GM19395 (cell line): ENCODE measurements at regions not wholly inside any gene's neighbourhood (a gene's known extent, or its start where the extent isn't known, plus 50 kb on each side); places are given as distances from the start of the nearest gene placed in this dataset.

Source experiments
- ATAC-seq: cut with Tn5 transposase; IDR thresholded peaks from one replicate; pipeline ENCODE4 v1.9.1; 2021; ENCODE audit warnings: mild to moderate bottlenecking, moderate library complexity; ENCODE audit not compliant: unreplicated experiment

DNA sequence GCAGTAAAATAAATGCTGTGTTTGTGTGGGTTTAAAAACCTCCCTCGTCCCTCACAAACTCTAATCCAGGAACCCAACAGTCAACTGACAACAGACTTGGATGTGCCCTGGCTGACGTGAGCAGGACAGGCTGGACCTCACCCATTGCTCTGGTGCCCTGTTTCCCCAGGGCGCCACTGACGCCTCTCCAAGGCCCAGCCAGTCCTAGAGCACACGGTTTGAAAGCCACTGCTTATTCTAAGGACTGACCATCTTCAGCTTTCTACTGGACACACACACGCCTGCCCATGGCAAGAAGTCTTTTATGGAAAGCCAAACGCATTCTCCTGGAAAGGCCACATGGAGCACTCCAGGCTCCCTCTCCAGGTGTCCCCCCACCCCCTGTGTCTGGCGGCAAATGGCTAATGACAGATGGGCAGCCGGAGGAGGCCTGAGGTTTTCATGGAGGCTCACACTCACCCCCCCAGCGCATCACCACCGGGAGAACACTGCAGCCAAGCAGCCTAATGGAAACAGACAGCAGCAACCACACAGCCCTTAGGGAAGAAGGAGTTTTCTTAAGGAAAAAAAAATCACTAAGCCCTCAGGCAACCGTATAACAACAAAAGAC lies 319.2 kb downstream of the SOX9 start:
- ATAC-seq = no peak

GRCh38 chr17:72440961-72441360 lies 320.1 kb downstream of the SOX9 start:
- no peak for ATAC-seq

DNA sequence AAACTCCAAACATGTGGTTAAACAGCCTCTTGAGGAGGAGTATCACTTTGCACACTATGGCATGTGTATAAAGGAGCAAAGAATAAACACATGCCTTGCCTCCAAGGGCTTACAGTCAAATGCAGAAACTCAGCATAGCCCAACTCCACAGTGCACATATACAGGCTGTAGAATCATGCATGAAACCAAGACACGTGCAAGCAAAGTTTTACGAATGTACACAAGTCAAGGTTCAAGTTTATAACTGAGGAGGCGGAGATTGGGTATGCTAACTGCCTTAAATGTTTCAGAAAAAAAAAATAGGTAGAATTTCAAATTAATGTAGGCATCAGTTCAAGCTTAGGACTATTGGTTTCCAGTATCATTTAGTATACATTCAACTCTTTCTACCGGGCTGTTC lies 321.1 kb downstream of the SOX9 start:
- no peak for ATAC-seq

DNA sequence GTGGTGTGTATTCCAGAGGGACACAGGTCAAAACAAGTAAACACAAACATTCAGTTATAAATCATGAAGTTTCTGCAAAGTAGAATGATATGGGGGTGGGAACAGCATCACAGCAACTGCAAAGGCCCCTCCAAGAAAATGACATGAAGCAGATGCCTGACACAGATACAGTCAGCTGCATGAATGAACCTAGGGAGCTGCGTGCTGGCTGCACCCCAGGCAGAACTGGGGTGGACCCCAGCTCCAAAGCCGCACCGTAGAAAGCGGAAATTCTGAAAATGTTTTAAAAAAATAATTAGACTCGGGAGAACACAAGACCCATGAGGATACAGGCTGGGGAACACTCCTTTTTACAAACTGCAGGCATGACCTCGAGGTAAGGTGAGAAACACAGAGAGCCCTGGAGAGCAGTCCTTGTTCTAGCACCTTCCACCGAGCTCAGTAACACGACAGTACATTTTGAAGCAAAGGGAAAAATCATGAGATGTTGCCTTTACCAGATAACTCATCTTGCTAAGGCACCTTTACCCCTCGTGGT lies 323.8 kb downstream of the SOX9 start:
- no peak for ATAC-seq

DNA sequence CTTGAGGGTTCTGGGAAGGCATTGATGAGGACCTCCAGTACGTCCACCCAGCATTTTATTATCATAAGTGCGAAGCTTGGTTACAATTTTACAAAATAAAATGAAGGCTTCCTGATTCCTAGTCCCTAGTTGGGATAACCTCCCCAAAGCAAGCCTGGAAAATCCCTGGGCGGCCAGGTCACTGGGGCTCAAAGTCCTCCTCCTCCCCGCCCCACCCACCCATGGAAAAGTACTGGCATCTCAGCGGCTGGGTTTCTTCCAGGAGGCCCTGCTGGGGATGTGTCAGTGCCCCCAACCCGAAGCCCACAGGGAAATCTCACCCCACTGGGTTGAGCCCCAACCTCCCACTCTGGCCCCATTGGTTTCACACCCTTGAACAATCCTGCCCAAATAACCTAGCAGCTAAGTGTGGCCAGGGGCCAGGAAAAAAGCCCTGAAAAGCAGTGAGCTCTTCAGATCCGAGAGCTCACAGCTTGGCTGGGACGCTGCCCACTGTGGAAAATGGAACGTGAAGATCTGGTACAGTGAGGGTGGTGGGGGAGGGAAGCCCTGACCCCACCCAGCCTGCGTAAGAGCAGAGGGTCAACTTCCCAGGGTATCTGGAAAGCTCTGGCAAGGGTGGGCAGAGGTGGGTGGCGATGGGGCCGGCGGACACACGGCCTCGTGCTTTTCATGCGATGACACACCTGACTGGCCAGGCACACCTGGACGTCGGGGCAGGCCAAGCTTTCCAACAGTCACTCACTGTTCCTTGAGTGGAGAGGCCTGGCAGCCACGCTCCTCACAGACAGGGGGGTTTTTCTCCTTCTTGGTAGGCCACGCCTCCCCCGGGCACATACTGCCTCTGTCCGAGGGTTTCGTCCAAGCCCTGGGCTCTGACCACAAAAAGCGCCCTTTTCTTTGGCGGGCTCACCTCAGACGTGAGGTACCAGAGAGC lies 324.5 kb downstream of the SOX9 start:
- no peak for ATAC-seq

DNA sequence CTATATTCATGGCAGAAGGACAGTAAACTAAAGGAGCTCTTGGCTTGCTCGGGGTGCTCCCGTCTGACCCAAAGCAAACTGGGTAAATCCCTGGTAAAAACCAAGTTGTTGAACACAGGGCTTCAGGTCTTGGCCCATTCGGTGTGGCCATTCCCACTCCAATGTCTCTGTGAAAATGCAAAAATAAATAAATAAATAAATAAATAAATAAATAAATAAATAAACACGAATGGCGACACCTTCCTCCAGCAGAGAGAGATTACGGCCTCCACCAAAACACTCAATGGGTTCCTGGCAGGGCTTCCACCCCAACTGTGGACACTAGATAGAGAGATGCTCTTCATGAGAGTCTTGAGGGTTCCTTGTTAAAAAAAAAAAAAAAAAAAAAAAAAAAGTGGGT lies 325.3 kb downstream of the SOX9 start:
- no peak for ATAC-seq

DNA sequence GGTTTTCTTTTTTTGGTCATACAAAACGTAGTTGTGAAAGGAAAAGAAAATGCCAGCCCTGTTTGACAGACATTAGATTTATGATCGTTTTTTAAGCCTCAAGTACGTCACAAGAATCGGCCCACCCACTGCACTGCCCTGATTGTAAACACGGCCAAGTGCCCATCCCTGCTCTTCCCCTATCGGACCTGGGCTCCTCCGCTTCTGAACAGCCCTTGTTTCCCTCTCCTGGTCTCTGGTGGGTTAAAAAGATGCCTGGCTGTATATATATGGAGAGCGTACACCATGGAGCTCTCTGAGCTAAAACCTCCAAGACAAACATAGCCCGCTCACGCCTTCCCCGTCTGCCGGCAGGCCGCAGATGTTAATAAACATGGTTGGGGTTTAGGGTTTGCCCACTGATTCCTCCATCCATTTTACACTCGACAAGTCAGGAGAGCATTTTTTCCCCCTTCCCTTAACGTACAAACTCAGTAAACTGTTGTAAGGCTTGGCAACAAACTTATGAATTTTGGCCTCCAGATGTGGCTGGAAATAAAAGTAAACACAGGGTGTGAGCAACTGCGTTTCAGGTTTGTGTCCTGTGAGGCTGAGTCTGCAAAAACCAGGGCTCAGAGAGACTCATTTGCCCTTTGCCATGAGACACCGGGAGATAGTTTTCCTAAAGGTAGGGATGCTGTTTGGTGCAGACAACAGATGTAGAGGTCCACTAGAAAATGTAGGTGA lies 325.9 kb downstream of the SOX9 start:
- ATAC-seq = no peak

GRCh38 chr17:72447251-72447640 lies 326.4 kb downstream of the SOX9 start:
- ATAC-seq = no peak

DNA sequence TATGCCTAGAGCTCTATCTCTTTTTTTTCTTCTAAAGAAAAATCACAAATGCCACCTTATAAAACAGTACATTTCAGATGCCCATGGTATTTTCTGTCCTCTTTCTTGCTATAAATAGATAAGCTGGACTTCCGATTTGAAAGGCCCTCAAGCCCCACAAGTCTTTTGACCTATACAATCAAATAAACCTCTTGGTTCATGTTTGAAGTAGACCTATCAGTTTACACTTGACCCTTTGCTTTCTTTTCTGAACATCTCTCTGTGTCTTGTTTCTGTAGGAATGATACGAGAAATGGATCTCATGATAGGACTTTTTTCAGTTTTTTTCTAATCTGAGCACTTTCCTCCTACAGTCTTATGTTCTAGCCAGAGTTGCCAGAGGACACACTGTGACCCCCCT lies 327.2 kb downstream of the SOX9 start:
- no peak for ATAC-seq

DNA sequence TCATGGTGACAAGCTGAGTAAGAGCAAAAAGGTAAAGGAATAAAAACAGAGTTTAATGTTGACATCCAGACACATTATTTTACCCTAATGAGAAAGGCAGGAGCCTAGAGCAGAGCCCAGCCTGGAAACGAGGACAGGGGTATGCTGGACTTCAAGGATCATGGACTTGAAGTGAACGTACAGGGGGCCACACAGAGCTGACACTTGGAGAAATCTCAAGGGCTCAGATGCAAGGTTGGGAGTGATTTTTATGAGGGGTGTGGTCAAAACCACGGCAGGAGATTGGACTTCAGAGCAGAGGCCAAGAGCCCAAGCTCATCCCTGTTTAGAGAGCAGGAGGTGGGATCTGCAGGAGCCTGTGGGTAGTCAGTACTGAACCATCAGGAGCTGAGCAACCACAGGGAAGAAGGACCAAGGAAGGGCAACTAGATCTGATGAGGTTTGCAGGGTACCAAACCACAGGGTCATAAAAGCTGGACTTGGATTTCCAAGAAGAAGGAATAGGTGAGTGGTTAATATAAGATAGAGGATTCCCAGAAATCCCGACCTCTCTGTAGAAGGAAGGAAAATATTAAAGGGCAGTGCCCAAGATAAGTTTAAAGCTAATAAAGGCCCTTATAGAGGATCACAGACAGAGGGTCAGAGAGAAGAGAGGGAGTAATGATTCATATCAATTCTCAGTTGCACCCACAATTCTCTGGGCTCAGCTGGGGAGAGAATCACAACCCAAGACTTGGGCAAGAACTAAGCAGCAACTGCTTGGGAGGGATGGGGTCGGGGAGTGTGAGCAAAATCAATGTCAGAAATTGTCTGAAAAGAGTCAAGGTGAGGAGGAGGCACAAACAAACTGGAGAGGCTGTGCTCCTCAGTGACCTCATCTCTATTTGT lies 331.7 kb downstream of the SOX9 start:
- no peak for ATAC-seq

DNA sequence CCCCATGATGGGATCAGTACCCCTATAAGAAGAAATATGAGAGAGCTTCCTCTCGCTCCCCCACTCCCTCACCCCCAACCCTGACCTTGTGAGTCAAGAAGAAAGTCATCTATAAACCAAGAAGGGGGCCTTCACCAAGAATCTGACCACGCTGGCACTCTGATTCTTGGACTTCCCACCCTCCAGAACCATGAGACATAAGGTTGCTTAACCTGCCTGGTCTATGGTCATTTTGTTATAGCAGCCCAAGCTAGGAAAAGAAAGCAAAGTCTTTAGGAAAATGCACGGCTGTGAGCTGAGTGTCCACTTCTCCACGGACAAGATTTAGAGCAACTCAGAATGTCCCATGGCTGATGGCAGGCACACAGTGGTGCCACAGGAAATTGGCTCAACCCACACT lies 333.5 kb downstream of the SOX9 start:
- ATAC-seq = no peak

DNA sequence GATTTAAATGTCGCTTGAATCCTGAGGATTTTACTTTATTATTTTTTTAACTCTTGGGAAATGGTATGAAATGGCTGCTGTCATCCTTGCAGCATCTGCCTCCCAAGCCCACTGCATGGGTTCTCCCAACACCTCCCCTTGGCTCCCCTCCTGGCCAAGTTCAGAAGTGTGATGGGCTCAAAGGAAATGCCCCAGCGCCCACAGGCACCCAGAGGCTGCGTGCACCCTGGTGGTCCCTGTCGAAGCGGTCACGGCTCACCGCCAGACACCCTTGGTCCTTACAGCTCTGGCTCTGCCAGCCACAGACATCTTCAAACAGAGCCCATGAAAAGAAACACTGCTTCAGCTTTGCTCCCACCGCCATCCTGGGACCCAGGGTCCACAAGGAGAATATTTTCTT lies 334.7 kb downstream of the SOX9 start:
- no peak for ATAC-seq

DNA sequence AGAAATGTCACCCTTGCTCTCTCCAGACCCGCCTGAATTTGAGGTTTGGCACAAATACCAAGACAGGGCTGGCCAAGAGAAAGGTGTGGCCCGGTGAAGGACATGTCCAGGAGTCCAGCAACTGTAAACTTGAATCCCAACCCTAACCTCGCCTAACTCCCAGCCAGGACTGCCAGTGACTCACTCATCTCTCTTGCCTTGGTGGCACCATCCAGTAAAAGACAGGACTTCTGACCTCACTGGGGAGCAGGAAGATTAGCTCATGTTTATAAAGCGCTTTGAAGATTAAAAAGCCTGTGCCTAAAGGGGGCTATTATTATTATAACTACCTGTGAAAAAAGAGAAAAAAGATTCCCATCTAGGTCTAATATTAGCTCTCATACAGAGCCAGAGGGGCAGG lies 335.3 kb downstream of the SOX9 start:
- no peak for ATAC-seq

GRCh38 chr17:72457712-72458111 lies 336.9 kb downstream of the SOX9 start:
- ATAC-seq = no peak

DNA sequence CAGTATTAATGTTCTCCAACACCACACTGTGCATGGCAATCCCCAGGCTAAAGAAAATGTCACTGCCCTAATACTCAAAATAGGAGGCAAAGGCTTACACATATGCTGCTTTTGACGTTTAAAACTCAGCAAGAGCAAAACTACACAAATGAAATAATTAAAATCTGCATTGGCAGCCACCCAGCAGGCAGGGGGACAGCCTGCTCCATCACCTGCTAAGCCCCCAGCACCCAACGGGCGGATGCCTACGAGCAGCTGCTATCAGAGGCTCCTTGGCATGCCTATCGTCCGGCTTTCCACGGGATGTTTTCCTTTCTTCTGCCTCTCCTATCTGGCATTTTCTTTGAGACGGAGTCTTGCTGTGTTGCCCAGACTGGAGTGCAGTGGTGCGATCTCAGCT lies 337.5 kb downstream of the SOX9 start:
- no peak for ATAC-seq

DNA sequence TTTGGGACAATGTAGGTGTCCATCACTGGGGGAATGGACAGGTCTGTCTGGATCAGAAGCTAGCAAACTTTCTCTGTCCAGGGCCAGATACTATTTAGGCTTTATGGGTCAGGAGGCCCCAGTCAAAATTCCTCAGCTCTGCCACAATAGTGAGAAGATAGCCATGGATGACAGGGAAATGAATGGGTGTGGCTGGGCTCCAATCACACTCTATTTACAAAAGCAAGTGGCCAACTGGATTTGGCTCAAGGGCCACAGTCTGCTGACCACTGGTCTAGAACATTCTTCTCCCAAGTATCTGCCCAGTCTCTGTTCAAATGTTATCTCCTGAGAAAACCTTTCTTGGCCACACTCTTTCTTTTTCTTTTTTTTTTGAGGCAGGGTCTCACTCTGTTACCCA lies 339.9 kb downstream of the SOX9 start:
- no peak for ATAC-seq

- ATAC-seq = no peak
Measured at GRCh38 chr17:72461757-72462156, 340.9 kb downstream of the SOX9 start.

DNA sequence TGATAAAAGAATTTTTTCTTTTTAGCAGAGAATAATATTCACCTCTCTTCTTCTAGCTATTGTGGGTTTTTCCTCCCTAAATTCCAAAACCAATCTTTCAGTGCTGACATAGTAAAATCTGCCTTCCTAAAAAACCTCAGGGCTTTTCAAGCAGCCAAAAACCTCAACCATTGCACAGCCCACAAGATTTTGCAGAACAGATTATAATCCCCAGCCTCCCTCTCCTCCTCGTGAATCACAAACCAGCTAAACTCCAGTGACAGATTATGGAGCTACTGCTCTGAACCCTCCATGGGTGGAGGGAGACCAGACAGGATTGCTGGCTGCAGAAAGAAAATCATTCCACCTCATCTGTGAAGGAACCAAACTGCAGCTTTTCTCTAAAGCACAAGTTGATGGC lies 341.6 kb downstream of the SOX9 start:
- no peak for ATAC-seq

GRCh38 chr17:72462814-72463213 lies 342.0 kb downstream of the SOX9 start:
- no peak for ATAC-seq

- ATAC-seq = peak; percentile 29
Measured at GRCh38 chr17:72463287-72464102, 342.7 kb downstream of the SOX9 start.
